HFFc6 (cell line): ENCODE measurements at regions not wholly inside any gene's neighbourhood (a gene's known extent, or its start where the extent isn't known, plus 50 kb on each side); places are given as distances from the start of the nearest gene placed in this dataset.

ENCODE experiments used
- DNase-seq: peaks from one replicate; pipeline ENCODE4 v3.0.0-alpha.2; 2018
- H3K27ac Mint-ChIP-seq: 2 replicates; pipeline ENCODE4 v1.8.0; 2020; ENCODE audit warnings: mild to moderate bottlenecking, mixed read lengths
- H3K27me3 Mint-ChIP-seq: 2 replicates; pipeline ENCODE4 v1.8.0; 2021; ENCODE audit warnings: mild to moderate bottlenecking, moderate library complexity, mixed read lengths; ENCODE audit not compliant: insufficient read depth
- H3K36me3 Mint-ChIP-seq: 2 replicates; pipeline ENCODE4 v1.8.0; 2021; ENCODE audit warnings: low read depth, mixed read lengths
- H3K4me1 Mint-ChIP-seq: 2 replicates; pipeline ENCODE4 v1.8.0; 2020; ENCODE audit warnings: low read depth, mixed read lengths
- H3K4me3 Mint-ChIP-seq: 2 replicates; pipeline ENCODE4 v1.8.0; 2020; ENCODE audit warnings: mild to moderate bottlenecking, moderate library complexity, mixed read lengths
- H3K9me3 Mint-ChIP-seq: 2 replicates; pipeline ENCODE4 v1.8.0; 2020; ENCODE audit warnings: mild to moderate bottlenecking, mixed read lengths
- CTCF ChIP-seq: fragments of 200-600 bp; sonication (generic); IDR thresholded peaks from 2 replicates; pipeline ENCODE4 v1.5.0; 2021; ENCODE audit warnings: antibody characterized with exemption, mild to moderate bottlenecking

- Mint-ChIP-seq H3K36me3 (no peaks in the 10 kb centered on the region), H3K4me3 (no peak overlapping the region), H3K27ac (no peak overlapping the region), H3K27me3 (peaks cover 4% of the 10 kb centered on the region; the same call in 1 of the 2 replicates), H3K4me1 (no peaks in the 10 kb centered on the region), H3K9me3 (peaks cover 35% of the 10 kb centered on the region)
- TF ChIP-seq CTCF = no peak
- no peak for DNase-seq
Observed at GRCh38 chr20:60637801-60638200, 614.3 kb upstream of the CDH4 start.

GRCh38 chr20:60638430-60639098 lies 613.5 kb upstream of the CDH4 start:
- Mint-ChIP-seq H3K9me3 (peaks cover 37% of the 10 kb centered on the region), H3K27me3 (peaks cover 4% of the 10 kb centered on the region; the same call in 1 of the 2 replicates), H3K4me1 (no peaks in the 10 kb centered on the region), H3K4me3 (no peak overlapping the region), H3K27ac (no peak overlapping the region), H3K36me3 (no peaks in the 10 kb centered on the region)
- DNase-seq = no peak
- TF ChIP-seq CTCF = no peak

GRCh38 chr20:60641879-60642447 lies 610.1 kb upstream of the CDH4 start:
- DNase-seq = no peak
- Mint-ChIP-seq H3K27me3 (no peaks in the 10 kb centered on the region; the same call in 1 of the 2 replicates), H3K36me3 (no peaks in the 10 kb centered on the region), H3K27ac (no peak overlapping the region), H3K4me3 (no peak overlapping the region), H3K4me1 (no peaks in the 10 kb centered on the region), H3K9me3 (peaks cover 43% of the 10 kb centered on the region)
- TF ChIP-seq CTCF = no peak

- no peak overlapping the region for H3K4me3 Mint-ChIP-seq
- H3K27ac Mint-ChIP-seq = no peak overlapping the region
- H3K27me3 Mint-ChIP-seq = no peaks in the 10 kb centered on the region; the same call in 1 of the 2 replicates
- H3K4me1 Mint-ChIP-seq = no peaks in the 10 kb centered on the region
- no peak for TF ChIP-seq CTCF
- no peak for DNase-seq
- H3K9me3 Mint-ChIP-seq = peaks cover 44% of the 10 kb centered on the region
- no peaks in the 10 kb centered on the region for H3K36me3 Mint-ChIP-seq
Observed at GRCh38 chr20:60642541-60642940, 609.5 kb upstream of the CDH4 start.

GRCh38 chr20:60648556-60648955 lies 603.5 kb upstream of the CDH4 start:
- Mint-ChIP-seq H3K27ac (no peak overlapping the region), H3K27me3 (no peaks in the 10 kb centered on the region; the same call in 1 of the 2 replicates), H3K4me3 (no peak overlapping the region), H3K4me1 (no peaks in the 10 kb centered on the region), H3K36me3 (peaks cover 4% of the 10 kb centered on the region; the same call in 1 of the 2 replicates), H3K9me3 (peaks cover 47% of the 10 kb centered on the region)
- no peak for TF ChIP-seq CTCF
- DNase-seq = no peak
